SJCRH30 (cell line): ENCODE measurements at regions not wholly inside any gene's neighbourhood (a gene's known extent, or its start where the extent isn't known, plus 50 kb on each side); places are given as distances from the start of the nearest gene placed in this dataset.

Source experiments
- DNase-seq, 2 experiments: peaks; one replicate each; pipeline ENCODE4 v3.0.0-alpha.2; 2015 to 2020
- H3K27ac ChIP-seq: fragments of 250-450 bp; sonication (Bioruptor Pico); 2 replicates; pipeline ENCODE4 v1.5.1; 2020; ENCODE audit warnings: mild to moderate bottlenecking, moderate library complexity
- H3K27me3 ChIP-seq: fragments of 250-450 bp; sonication (Bioruptor Pico); 2 replicates; pipeline ENCODE4 v1.5.1; 2020; ENCODE audit warnings: mild to moderate bottlenecking, moderate library complexity
- H3K36me3 ChIP-seq: fragments of 250-450 bp; sonication (Bioruptor Pico); 2 replicates; pipeline ENCODE4 v1.5.1; 2020; ENCODE audit warnings: mild to moderate bottlenecking, moderate library complexity
- H3K4me1 ChIP-seq: fragments of 250-450 bp; sonication (Bioruptor Pico); 2 replicates; pipeline ENCODE4 v1.5.1; 2020; ENCODE audit warnings: mild to moderate bottlenecking, moderate library complexity
- H3K4me3 ChIP-seq: fragments of 250-450 bp; sonication (Bioruptor Pico); 2 replicates; pipeline ENCODE4 v1.5.1; 2020; ENCODE audit warnings: mild to moderate bottlenecking, moderate library complexity
- H3K9me3 ChIP-seq: fragments of 250-450 bp; sonication (Bioruptor Pico); replicated peaks from 2 replicates; pipeline ENCODE4 v1.5.1; 2020; ENCODE audit warnings: mild to moderate bottlenecking, moderate library complexity

DNA sequence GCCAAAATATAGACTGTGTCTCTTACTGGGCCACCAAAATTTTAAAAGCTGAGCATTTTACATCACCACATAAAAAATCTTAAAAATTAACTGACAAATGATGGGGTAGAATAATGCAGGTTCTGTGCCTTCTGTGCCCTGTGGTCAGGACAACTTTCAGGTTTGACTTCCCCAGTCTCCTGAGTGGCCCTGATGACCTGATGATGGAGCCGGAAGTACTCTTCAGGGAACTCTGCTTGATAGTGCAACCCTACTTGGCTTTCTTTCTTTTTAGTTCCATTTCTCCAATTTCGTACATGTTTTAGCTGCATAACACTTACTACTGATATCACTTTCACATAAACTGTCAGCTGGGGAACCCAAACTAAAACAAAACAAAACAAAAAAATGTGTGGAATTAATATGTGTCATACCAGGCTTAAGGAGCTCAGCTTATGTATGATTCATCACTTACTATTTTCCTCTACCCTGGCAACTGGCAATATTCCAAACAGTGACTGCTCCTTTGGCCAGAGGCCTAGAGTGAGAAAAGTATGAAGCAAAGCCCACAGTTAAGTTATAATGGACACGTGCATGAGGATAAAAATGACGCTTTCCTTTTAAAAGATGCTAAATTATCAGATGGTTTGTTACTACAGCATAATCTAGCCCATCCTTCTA, 194.3 kb downstream of the BCHE start:
- no peaks in the 10 kb centered on the region for H3K36me3 ChIP-seq
- H3K9me3 ChIP-seq, result no peaks in the 10 kb centered on the region
- H3K27ac ChIP-seq, result peak overlapping the region; percentile 98
- H3K4me3 ChIP-seq, result peak overlapping the region; percentile 11; the same call in 1 of the 2 replicates
- H3K27me3 ChIP-seq, result no peaks in the 10 kb centered on the region
- peaks cover 31% of the 10 kb centered on the region for H3K4me1 ChIP-seq
- peak; percentile 78 to 92 for DNase-seq

DNA sequence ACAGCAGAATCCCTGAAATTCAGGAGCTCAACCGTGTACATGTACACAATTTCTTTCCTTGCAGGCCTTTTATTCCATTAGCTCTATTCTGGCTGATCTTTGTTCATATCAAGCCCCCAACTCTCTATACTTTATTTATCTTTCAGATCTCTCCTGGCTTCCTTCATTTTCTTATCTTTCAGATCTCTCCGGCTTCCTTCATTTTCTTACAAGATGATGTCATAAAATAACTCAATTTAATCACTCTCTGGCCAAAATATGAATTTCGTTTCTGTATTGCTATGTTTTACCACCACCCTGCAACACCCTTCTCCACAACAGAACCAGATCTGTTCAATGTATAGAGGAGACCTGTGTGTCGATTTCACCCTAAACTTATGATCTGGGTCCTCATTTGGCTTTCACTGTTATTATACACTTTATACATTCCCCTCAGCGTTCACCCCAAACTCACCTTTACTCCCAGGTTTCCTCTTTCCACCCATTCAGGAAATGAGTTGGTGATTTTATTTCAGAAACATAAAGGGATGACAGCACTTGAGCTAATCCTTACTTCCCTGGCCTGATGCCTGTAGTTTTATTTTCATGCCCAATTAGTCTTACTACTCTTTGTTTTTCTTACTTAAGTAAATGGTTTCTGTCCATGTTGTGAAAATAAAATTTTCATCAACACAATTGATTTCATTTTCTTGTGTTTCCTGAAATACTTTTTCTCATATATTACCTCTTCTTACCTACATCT, 195.5 kb downstream of the BCHE start:
- Histone ChIP-seq H3K27ac (no peak overlapping the region; the same call in 1 of the 2 replicates), H3K9me3 (no peaks in the 10 kb centered on the region), H3K27me3 (no peaks in the 10 kb centered on the region), H3K36me3 (no peaks in the 10 kb centered on the region), H3K4me1 (peaks cover 31% of the 10 kb centered on the region), H3K4me3 (no peak overlapping the region)
- DNase-seq, result no peak

DNA sequence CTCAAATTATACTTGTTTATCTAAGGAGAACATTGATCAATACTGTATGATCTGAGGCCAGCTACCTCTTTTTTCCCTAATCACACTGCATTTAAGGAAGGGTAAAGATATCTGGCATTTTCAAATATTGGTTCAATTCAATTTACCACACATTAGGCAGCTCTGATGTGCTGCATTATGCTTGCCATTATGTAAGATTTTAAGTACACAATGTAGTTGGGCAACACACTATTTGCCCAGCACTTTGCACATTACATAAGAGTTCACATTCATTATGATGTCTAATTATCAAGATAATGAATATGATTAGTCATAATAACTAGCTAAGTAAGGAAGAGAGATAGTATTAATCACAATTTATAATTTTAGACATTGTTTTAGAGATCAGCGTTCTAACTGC, 196.3 kb downstream of the BCHE start:
- H3K36me3 ChIP-seq, result no peaks in the 10 kb centered on the region
- no peak for DNase-seq
- H3K27ac ChIP-seq, result no peak overlapping the region
- H3K4me3 ChIP-seq, result no peak overlapping the region
- H3K9me3 ChIP-seq, result no peaks in the 10 kb centered on the region
- peaks cover 31% of the 10 kb centered on the region for H3K4me1 ChIP-seq
- H3K27me3 ChIP-seq, result no peaks in the 10 kb centered on the region

DNA sequence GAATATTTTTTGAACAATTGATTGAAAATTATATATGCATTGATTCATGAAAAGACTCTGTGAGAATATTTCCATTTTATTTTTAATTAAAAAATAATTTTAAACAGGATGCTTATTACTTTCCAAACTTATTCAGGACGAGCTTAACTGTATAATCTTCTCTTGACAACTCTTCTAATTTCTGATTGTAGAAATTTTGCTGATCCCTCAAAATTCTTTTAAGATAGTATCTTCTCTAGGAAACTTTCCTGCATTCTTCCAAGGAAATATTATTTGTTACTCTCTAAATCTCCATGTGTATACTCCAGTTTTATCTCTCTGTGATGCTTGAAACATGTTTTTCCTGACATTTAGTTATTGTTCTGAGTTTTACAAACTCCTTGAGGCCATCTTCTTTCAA, 197.2 kb downstream of the BCHE start:
- Histone ChIP-seq H3K4me3 (no peak overlapping the region), H3K36me3 (no peaks in the 10 kb centered on the region), H3K9me3 (no peaks in the 10 kb centered on the region), H3K27me3 (no peaks in the 10 kb centered on the region), H3K4me1 (peaks cover 31% of the 10 kb centered on the region), H3K27ac (no peak overlapping the region)
- no peak for DNase-seq

DNA sequence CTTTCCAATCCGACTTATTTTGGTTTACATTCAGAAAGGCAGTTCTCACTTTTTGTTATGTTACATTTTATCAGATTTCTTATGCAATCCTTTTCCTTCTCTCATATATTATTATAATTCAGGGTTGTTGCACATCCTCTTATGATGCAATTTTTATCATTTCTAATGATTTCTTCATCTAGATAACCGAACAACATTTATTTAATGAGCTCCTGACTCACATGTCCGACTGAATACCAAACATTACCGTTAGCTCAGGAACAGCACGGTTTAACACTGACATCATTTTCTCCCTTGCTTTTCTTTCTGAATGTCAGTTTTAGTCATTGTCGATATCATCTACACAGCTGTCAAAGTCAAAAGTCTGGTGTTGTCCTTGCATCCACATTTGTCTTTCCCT, 199.2 kb downstream of the BCHE start:
- no peak overlapping the region for H3K27ac ChIP-seq
- DNase-seq, result no peak
- peaks cover 16% of the 10 kb centered on the region for H3K4me1 ChIP-seq
- no peaks in the 10 kb centered on the region for H3K27me3 ChIP-seq
- H3K4me3 ChIP-seq, result no peak overlapping the region
- H3K36me3 ChIP-seq, result no peaks in the 10 kb centered on the region
- H3K9me3 ChIP-seq, result no peaks in the 10 kb centered on the region

DNA sequence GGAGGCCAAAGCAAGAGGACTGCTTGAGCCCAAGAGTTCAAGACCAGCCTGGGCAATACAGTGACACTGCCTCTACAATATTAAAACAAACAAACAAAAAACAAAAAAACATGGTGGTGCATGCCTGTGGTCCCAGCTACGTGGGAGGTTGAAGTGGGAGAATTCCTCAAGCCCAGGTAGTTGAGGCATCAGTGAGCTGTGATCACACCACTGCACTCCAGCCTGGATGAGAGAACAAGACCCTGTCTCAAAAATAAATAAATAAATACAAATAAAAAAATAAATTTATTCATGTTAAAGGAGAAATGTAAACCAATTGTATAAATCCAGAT, 200.6 kb downstream of the BCHE start:
- Histone ChIP-seq H3K27me3 (no peaks in the 10 kb centered on the region), H3K27ac (no peak overlapping the region)
- DNase-seq, result no peak

DNA sequence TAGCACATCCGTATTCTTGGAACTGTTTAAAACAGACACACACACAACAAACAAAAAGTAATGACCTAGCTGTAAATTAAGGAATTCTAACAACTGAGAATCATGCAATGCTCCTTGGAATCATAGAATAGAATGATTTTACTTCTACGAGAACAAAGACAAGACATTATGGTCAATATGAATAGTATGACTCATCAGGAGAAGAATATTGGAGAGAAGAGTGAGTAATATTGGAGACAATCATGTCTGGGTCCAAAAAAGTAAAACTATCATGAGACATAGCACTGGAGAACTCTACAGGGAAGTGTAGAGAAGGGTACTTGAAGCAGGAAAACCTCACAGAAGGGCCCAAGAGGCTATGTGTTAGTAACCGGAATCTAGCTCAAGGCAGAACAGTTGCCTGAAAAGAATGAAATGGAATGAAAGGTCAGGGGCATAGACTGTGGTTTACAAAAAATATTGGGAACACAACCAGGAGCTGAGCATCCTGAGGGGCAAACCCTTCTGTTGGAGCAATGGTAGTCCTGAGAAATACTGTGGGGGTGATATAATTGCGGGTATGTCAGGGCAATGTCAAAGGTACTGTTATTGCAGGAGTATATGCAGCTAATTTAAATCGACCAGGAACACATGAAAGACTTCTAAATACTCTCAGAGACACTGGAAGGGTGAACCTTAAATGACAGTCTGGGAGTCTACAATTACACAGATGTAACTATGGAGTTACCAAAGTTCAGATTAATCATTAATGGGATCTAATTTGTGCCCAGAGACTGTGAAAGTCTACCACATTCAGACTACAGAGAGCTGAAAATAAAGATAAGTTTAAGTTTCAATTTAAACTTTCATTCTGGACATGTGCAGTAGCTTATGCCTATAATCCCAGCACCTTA, 201.2 kb downstream of the BCHE start:
- H3K36me3 ChIP-seq, result no peaks in the 10 kb centered on the region
- H3K9me3 ChIP-seq, result no peaks in the 10 kb centered on the region
- H3K27ac ChIP-seq, result no peak overlapping the region
- H3K4me3 ChIP-seq, result no peak overlapping the region
- no peaks in the 10 kb centered on the region for H3K27me3 ChIP-seq
- H3K4me1 ChIP-seq, result no peaks in the 10 kb centered on the region
- no peak for DNase-seq

More for the DNA sequence above, 200.6 kb downstream of the BCHE start:
- no peaks in the 10 kb centered on the region for H3K9me3 ChIP-seq
- no peak overlapping the region for H3K4me3 ChIP-seq
- H3K4me1 ChIP-seq, result peaks cover 3% of the 10 kb centered on the region
- no peaks in the 10 kb centered on the region for H3K36me3 ChIP-seq

DNA sequence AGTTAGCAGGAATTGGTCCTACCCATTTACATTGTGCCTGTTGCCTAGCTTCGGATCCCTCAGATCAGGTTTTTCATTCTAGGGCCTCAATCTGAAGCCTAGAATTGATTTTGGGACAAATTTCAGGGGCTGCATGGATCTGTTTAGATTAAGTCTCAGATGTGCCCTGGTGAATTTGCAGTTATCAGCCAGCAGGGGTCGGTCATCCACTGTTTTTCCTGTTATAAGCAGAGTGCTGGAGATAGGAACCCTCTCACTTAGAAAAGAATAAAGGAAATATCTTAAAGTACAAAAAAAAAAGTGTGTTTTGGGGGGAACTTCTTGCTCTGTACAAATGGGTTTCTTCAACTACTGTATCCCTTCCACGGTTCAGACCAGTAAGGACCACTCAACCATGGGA, 212.5 kb downstream of the BCHE start:
- Histone ChIP-seq H3K9me3 (no peaks in the 10 kb centered on the region), H3K27ac (no peak overlapping the region), H3K36me3 (no peaks in the 10 kb centered on the region), H3K27me3 (no peaks in the 10 kb centered on the region), H3K4me1 (no peaks in the 10 kb centered on the region), H3K4me3 (no peak overlapping the region)
- peak; percentile 12 to 58 for DNase-seq

DNA sequence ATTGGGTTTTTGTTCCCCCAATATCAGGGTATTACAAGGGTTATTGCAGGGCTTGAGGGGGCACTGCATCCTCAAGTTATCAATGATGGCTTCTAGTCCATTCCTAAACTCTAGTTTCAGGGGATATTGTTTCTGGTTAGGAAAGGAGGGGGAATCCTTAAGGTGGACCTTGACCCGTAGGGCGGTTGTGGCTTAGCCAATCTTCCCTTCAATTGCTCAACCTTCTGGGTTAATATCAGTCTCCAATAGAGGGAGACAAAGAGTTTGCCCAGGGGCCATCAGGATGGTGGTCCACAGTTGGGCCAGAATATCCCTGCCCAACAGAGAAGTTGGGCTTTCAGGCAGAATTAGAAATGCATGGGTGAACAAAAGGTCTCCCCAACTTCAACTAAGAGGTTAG, 214.9 kb downstream of the BCHE start:
- Histone ChIP-seq H3K27ac (no peak overlapping the region), H3K27me3 (no peaks in the 10 kb centered on the region), H3K36me3 (no peaks in the 10 kb centered on the region), H3K9me3 (no peaks in the 10 kb centered on the region), H3K4me3 (no peak overlapping the region), H3K4me1 (no peaks in the 10 kb centered on the region)
- DNase-seq, result no peak

DNA sequence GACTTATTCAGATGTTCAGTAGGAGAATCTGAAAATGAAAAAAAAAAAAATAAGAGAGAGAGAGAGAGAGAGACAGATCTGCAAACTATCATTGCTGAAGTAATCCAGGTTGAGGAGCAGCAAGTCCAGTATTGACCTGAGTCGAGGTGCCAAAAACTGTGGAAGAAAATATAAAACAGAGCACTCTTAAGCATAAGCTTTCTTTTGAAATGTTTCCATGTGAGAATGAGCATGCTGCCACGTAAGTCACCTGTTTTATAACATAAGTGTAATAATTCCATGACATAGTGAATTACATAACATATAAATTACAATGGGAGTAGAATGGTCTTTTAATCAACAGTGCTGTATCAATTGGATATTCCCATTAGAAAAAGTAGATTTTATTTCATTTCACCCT, 218.2 kb downstream of the BCHE start:
- DNase-seq, result no peak
- H3K36me3 ChIP-seq, result no peaks in the 10 kb centered on the region
- no peak overlapping the region for H3K27ac ChIP-seq
- no peaks in the 10 kb centered on the region for H3K4me1 ChIP-seq
- H3K27me3 ChIP-seq, result no peaks in the 10 kb centered on the region
- no peaks in the 10 kb centered on the region for H3K9me3 ChIP-seq
- no peak overlapping the region for H3K4me3 ChIP-seq

DNA sequence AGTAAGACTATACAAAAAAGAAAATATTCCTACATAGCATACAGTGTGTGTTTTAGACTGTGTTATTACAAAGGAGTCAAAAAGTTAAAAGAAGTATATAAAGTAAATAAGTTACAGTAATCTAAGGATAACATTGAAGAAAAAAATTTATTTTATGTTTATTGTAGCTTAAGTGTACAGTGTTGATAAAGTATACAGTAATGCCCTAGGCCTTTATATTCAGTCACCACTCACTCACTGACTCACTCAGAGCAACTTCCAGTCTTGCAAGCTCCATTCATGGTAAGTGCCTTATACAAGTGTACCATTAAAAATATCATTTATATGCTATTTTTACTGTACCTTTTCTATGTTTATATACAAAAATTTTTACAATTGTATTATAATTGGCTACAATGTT, 220.1 kb downstream of the BCHE start:
- Histone ChIP-seq H3K27ac (no peak overlapping the region), H3K9me3 (no peaks in the 10 kb centered on the region), H3K4me3 (no peak overlapping the region), H3K4me1 (no peaks in the 10 kb centered on the region), H3K27me3 (no peaks in the 10 kb centered on the region), H3K36me3 (no peaks in the 10 kb centered on the region)
- no peak for DNase-seq

DNA sequence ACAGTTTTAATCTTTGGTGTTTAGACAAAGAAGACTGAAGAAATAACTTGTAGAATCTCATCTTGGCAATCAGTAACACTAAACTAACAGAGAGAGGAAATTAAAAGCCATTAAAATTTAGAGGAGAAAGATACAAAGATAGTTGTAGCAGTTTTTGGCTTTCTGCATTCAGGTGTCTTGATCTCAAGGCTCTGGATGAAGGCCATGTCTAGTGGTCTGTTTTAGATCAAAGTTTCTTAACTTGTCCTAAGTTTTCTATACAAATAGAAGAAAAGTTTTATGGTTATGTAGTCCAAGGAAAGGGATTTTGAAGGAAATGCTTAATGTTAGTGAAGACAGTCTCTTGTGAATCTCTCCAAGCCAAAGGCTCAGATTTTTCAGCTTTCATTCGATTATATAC, 222.9 kb downstream of the BCHE start:
- no peak for DNase-seq
- Histone ChIP-seq H3K9me3 (no peaks in the 10 kb centered on the region), H3K27me3 (no peaks in the 10 kb centered on the region), H3K27ac (no peak overlapping the region), H3K36me3 (no peaks in the 10 kb centered on the region), H3K4me1 (no peaks in the 10 kb centered on the region), H3K4me3 (no peak overlapping the region)

DNA sequence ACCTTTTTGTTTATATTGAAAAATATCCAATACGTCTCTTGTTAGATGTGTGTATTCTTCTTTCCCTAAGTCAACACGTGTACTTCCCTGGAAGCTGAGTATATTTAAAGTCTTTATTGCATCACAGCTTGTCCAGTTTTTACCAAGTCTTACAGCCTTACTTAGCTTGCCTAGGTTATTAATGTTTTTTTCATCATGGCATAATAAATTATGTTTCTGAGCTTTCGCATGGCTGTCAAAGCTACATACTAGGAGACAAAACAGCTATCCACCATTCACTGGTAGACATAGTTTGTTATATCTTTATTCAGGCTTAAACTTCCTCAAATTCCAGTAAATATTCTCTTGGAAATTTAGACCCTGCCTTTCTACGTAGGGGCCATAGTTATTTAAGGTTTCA, 224.2 kb downstream of the BCHE start:
- no peak for DNase-seq
- no peak overlapping the region for H3K27ac ChIP-seq

DNA sequence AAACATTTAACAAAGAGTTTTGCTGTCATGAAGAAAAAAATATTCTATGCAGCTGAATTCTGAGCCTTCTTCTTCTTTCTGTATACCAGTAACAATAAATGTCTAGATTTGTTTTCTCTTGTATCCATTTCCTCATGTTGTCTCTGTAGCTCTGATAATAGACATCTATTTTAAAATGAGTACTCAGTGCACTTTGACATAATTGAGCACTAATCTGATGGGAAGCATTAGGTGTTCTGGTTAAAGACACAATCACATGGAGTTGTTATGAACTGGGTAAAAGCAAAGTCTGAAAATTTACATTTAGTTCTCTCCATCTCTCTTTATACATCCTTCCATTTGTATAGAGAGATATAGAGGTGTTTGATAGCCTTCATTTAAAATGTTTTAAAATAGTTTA, 230.0 kb downstream of the BCHE start:
- Histone ChIP-seq H3K9me3 (no peaks in the 10 kb centered on the region), H3K36me3 (no peaks in the 10 kb centered on the region), H3K4me3 (no peak overlapping the region), H3K4me1 (no peaks in the 10 kb centered on the region), H3K27ac (no peak overlapping the region), H3K27me3 (no peaks in the 10 kb centered on the region)
- DNase-seq, result no peak

More for the DNA sequence above, 224.2 kb downstream of the BCHE start:
- no peaks in the 10 kb centered on the region for H3K4me1 ChIP-seq
- H3K9me3 ChIP-seq, result no peaks in the 10 kb centered on the region
- H3K4me3 ChIP-seq, result no peak overlapping the region
- no peaks in the 10 kb centered on the region for H3K27me3 ChIP-seq
- no peaks in the 10 kb centered on the region for H3K36me3 ChIP-seq

DNA sequence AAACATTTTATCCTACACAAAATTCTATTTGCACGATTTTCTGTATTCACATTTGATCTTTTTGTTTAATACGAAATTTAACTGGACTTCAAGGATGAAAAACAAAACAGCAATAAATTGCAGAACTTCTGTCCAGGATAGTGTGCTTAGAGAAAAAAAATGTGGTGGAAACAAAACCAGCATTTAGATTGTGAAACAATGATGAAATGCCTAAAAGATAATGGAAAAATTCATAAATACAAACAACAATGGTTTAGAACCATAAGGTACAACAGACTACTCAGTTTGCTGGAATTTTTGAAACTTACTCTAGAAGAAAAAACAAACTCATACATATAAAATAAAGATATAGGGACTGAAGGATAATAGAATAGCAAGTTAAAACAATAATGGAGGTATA, 234.0 kb downstream of the BCHE start:
- Histone ChIP-seq H3K36me3 (no peaks in the 10 kb centered on the region), H3K4me3 (no peak overlapping the region), H3K9me3 (no peaks in the 10 kb centered on the region), H3K27ac (no peak overlapping the region), H3K27me3 (no peaks in the 10 kb centered on the region), H3K4me1 (no peaks in the 10 kb centered on the region)
- DNase-seq, result no peak
